Inflammatory macrophage treated with lipopolysaccharide for 1 hour (primary cell): ENCODE measurements at regions not wholly inside any gene's neighbourhood (a gene's known extent, or its start where the extent isn't known, plus 50 kb on each side); places are given as distances from the start of the nearest gene placed in this dataset.

Experiments
- DNase-seq, 2 donors: peaks; one replicate each; pipeline ENCODE4 v3.0.0-alpha.2; 2020 to 2022

DNA sequence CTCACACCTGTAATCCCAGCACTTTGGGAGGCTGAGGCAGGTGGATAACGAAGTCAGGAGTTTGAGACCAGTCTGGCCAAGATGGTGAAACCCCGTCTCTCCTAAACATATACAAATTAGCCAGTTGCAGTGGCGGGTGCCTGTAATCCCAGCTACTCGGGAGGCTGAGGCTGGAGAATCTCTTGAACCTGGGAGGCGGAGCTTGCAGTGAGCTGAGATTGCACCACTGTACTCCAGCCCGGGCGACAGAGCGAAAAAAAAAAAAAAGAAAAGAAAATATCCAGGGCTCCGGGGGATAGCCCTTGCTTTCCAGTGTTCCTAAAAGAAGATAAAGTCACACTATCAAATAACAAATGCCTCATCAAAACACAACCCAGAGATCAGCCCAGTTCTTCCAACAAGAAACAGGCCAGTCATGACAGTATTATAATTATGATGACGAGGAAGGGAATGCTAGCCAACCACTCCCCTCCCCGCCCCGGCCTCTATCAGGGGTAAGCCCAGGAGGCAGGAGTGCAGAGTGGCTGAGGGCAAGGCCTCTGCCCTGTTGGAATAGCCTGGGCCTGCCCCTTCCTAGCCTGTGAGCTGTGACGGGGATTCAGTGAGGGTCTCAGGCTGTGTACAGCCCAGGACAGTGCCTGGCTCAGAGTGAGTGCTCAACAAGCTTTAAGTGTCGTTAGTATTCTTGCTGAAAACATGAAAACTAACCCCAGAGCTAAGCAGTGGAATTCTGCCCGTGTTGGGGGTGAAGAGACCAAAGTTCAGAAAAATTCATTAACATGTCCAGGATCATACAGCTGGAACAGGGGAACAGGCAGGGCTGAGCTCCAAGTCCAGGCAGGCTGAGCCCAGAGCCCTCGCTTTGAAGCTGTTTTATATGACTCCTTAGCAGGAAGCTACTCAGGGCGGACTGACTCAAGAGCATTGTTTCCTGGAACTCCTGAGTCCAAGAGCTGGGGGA is 54.3 kb downstream of the FAM241B start:
- DNase-seq = no peak

- no peak for DNase-seq
Observed at GRCh38 chr10:69684981-69685353, 54.9 kb downstream of the FAM241B start.

DNA sequence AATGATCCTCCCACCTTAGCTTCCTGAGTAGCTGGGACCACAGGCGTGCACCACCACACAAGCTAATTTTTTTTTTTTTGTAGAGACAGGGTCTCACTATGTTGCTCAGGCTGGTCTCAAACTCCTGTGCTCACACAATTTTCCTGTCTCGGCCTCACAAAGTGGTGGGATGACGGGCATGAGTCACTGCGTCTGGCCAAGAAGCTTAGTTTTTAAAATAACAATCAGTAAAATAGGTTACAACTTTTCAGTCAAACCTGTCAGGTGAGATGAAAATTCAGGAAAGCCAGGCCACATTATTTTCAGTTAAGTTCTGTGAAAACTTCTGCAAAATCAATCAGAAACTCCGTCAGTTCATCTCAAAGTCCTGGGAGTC is 55.4 kb downstream of the FAM241B start:
- no peak for DNase-seq

DNA sequence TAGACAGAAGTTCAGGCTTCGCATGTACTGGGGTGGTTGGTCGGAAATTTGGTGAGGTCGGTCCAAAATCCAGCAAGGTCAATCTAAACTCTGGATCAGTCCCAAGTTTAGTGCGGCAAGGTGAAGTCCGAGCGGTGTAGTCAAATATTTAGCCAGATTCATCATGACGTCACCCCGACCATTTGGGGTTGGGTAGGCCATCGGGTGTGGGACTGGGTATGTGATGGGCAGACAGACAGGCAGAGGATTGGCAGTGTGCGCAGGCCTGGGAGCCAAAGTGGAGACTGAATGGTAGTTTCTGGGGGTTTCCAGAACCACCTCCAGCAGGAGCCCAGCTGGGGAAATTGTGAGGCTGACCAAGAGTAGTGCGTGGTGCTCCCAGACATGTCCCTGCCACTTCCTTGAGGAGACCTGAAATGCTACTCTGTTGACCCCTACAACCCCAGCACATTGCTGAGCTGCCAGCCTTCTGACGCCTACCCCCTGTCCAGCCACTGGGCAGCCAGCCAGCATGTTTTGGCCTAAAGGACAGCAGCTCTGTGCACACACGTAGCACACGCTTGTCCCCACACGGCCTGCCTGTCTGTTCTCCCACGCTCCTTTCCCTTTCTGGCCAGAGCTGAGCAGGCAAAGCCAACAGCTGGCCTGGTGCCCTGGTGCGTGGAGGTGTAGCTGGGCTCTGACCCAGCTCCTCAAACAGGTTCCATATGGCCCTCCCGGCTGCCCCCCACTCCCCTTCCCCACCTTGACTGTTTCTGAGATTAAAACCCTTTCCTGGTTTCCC is 55.9 kb downstream of the FAM241B start:
- DNase-seq = no peak

- DNase-seq = no peak
Observed at GRCh38 chr10:69686866-69687265, 56.8 kb downstream of the FAM241B start.

DNA sequence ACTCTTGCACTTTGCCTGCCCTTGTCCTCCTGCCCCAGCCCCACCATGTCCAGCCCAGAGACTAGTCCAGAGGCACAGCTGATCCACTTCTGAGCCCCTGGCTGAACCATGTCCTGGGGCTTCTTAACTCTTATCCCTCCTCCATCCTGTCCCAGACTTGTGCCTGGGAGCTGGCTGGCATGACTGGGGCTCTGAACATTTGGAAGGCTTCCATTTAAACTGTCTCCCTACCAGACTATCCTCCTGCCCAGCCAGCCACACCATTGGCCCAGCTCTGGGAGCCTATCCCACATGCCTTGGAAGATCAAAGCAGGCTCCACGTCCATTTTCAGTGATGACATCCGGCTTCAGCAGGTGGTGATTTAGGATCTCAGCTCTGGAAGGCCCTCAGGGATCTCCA is 57.4 kb downstream of the FAM241B start:
- DNase-seq = no peak

- DNase-seq = no peak
Observed at GRCh38 chr10:69692267-69692666, 62.2 kb downstream of the FAM241B start.

DNA sequence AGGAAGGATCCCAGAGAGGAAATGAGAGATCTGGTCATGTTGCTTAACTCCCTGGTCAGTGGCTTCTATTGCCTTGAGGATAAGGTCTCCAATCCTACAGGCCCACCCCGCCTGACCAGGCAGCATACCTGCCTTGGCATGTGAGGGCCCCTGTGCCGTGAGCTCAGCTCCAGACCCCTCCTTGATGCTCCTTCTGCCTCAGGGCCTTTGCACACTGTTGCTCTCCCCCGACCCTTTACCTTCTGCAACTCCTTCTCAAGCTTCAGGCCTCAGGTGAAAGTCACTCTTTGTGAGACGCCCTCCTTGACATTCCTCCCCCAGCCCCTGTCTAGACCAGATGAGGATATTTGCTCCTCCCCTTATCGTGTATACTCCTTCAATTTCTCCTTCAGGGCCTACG is 62.8 kb downstream of the FAM241B start:
- no peak for DNase-seq

- no peak for DNase-seq
Observed at GRCh38 chr10:69693886-69694285, 63.8 kb downstream of the FAM241B start.

DNA sequence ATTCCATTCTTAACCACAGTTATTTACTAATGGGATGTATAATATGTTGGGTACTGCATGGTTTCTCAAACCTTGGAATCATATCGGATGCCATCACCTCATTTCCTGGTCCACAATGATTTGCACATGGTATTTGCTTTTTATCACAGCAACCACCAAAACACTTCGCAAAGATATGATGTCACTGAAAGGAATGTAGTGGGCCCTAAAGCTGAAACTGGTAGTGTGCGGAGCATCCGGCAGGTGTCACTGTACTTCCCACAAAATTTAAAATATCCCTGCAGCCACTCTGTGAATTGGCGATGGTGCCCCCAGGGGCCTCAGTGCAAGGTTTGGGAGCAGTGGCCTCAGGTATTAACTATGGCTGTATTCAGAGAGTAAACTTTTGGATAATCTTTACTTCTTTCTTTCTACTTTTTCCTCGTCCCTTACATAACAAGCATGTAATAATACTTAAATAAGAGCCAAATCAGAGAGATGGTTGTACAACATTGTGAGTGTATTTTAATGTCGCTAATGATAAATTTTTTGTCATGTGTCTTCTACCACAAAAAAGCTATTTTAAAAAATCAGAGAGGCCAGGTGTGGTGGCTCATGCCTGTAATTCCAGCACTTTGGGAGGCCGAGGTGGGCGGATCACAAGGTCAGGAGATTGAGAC is 66.2 kb downstream of the FAM241B start:
- peak; percentile 12 to 20 for DNase-seq

DNA sequence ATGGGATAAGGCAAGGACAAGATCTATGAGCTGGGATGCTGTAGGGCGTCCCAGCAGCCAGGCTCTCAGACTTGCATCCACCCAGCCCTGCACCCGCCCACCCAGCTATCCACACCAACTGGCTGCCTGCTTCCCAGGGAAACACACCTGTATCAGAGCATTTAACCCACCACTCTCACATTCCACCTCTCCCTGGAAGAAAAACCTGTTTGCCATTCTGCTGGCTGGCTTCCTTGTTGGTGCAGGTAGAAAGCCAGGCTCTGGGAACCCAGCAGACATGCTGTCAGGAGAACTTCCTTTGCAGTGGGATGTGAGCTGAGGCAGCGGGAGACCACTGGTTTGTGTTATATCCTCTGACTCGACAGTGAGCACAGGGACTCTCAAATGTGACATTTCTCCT is 67.0 kb downstream of the FAM241B start:
- DNase-seq = no peak

GRCh38 chr10:69703256-69703655 is 73.2 kb downstream of the FAM241B start:
- DNase-seq = no peak

DNA sequence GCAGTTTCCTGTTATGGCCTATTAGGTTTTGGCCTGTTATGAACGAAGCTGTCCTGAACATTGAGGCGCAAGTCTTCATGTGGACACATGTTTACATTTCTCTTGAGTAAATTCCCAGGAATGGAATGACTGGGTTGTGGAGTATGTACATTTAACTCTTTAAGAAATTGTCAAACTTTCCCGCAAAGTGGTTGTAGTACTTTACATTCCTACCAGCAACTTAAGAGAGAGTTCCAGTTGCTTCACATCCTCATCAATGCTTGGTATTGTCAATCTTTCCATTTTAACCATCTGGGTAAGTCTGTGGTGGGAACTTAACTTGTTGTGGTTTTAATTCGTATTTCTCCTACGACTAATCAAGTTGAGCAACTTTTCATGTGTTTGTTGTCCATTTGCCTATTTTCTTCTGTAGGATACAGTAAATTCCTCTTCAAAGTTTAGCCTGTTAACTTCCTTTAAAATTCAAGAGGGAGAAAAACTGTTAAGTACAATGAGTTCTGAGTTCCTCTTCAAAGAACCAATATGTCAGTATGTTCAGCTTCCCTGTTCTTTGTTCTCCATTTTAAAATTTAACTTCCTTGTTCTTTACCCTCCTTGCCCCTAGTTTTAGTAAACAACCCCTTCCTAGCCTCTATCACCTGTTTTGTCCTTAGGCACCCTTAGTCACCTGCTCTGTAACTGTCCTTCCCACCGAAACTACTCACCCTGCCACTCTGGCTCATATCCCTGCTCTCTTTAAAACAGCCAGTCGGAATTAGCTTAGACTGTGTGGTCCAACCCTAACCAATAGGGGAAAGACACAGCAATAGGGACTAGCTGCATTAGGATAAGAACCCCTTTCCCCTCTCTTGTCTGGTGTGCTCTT is 74.0 kb downstream of the FAM241B start:
- peak; percentile 63 to 70 for DNase-seq

- no peak for DNase-seq
Observed at GRCh38 chr10:69709366-69709941, 79.4 kb downstream of the FAM241B start.

DNA sequence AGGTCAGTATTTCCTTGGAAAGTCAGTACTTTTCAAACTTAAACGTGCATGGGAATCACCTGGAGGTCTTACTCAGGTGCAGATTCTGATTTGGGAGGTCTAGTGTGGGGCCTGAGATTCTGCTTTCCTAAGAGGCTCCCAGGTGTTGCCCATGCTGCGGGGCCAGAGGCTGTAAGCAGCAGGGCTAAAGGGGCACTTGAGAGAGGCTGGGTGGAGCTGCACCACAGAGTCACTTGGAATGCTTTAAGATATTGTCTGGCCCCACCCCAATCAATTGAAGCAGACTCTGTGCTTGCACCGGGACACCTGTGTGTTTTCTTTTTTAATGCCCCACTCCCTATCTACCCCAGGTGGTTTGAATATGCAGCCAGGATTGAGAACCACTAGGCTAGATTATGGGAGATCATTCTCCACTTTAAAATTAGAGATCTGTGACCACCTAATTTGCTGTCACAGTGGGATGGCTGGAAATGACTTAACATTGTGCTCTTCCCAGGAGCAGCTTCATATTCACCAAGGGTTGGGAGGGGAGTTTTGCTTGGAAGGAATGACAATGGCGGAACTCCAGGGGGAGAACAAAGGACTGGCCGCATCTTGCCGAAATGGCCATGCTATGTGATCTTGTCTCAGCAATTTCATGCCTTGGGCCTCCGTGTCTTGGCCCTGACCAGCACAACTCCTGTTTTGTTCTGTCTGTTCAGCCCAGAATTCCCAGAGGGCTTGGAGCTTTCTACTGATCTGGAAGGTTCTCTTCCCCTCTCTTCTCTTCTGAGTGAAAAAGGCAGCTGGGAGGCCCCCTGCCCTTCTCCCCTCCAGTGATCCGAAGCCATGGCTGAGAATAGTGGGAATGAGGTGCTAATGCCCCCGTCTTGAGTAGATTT is 80.2 kb downstream of the FAM241B start:
- no peak for DNase-seq

DNA sequence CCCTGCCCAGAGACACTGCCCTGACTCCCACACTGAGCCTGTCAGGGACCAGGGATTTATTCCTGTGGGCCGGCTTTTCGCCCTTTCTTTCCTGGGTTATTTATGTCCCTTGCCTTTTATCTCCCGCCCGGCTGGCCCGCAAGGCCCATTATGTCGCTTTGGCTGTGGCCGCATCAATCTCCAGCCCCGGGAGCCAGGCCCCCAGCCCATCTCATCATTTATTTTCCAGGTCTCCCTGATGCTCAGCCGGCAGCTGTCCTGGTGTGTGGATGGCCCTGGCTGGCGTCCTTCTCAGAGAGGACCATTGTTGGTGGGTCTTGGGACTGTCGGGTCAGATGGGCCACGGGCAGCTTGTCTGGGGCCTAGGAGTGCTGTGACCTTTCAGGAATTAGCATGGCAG is 82.3 kb downstream of the FAM241B start:
- no peak for DNase-seq

DNA sequence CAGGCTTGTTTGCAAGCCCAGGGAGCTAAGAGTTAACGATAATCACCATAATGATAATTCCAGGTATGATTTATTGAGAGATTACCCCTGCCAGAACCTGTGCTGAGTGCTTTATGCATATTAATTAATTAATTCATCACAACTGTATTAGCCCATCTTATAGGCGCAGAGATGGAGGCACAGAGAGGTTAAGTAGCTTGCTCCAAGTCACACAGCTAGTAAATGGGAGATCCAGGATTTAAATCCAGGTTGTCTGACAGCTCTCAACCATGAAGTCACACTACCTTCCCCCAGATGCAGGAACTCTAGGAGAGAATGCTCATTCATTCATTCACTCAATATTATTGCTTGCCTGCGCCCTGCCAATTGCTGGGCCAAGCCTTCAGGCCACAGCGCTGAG is 84.5 kb downstream of the FAM241B start:
- DNase-seq = no peak

DNA sequence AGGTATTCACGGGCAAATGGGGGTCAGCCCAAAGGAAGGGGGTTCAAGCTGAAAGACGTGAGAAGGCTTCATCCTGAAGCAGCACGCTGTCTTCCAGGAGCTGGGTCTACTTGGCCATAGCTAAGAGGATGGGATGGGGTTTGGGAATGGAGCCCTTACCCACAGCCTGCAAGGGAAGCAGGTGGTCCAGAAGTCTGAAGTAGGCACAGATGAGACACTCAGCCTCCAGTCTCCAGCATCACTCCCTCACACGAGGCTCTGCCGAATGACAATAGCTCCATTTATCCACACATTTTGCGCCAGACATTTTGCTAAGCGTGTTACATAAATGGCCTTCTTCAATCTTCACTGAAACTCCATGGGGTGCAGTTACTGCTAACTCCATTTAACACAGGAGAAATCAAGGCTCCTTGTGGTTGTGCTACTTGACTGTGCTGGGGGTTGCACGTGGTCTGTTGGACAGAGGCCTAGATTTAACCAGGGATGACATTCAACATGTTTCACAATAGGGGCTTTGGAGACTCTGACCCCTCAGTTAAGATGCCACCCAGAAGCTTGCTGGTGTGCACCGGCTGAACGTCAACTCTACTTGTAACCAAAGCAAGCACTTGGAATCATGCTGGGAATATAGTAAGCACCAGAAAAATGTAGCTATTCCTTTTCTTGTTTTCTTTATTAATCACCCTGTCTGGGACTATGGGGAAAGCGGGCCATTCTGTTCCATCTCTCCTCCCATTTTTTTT is 85.3 kb downstream of the FAM241B start:
- no peak for DNase-seq

DNA sequence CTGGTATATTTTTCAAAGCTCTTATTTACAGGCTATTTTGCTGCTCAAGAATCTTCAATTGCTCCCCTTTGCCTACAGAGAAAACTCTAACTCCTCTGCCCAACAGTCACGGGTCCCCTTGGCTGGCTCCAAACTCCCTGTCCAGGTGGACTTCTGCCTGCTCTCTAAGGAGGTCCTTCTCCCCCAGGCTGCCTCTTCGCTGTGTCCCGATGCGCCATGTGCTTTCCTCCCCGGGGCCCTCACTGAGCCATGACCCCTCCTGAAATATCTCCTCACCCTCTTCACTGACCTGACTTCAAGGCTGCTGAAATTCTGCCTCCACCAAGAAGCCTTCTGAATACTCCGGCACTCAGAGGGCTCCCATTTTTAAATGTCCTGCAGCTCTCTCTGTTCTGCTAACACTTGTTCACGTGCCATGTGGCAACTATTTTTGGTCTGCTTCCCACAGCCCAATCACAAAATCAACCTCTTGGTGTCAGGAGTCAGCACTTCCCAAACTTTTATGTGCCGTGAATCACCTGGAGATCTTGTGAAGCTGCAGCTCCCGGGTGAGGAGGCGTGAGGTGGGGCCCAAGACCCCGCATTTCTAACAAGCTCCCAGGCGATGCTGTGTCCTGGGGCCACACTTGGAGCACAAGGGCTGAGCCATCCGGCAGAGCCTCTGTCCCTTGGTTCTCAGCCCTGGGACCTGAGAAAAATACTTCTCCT is 85.7 kb upstream of the COL13A1 start:
- DNase-seq = no peak
